Fibroblast of lung (primary cell): ENCODE measurements at regions not wholly inside any gene's neighbourhood (a gene's known extent, or its start where the extent isn't known, plus 50 kb on each side); places are given as distances from the start of the nearest gene placed in this dataset.

Experiments
- EZH2 ChIP-seq: IDR thresholded peaks from 2 replicates; pipeline ENCODE4 v1.5.1; 2012; ENCODE audit warnings: low read length, control low read depth, mild to moderate bottlenecking; ENCODE audit errors: missing control alignments
- TF ChIP-seq, protein P1 (sequence below), 2 donors: IDR thresholded peaks in 1 of 2; conservative IDR thresholded peaks in 1 of 2; 1 replicate in 1 of 2; 2 replicates in 1 of 2; pipeline ENCODE4 v1.5.1; 2011 to 2012; ENCODE audit warnings: low read length in 2 of 2, control low read depth in 1 of 2, inconsistent platforms in 1 of 2, low read depth in 1 of 2, mild to moderate bottlenecking in 1 of 2

GRCh38 chrX:138858438-138858837, 146.9 kb upstream of the FGF13 start:
- TF ChIP-seq, protein P1, sequence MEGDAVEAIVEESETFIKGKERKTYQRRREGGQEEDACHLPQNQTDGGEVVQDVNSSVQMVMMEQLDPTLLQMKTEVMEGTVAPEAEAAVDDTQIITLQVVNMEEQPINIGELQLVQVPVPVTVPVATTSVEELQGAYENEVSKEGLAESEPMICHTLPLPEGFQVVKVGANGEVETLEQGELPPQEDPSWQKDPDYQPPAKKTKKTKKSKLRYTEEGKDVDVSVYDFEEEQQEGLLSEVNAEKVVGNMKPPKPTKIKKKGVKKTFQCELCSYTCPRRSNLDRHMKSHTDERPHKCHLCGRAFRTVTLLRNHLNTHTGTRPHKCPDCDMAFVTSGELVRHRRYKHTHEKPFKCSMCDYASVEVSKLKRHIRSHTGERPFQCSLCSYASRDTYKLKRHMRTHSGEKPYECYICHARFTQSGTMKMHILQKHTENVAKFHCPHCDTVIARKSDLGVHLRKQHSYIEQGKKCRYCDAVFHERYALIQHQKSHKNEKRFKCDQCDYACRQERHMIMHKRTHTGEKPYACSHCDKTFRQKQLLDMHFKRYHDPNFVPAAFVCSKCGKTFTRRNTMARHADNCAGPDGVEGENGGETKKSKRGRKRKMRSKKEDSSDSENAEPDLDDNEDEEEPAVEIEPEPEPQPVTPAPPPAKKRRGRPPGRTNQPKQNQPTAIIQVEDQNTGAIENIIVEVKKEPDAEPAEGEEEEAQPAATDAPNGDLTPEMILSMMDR (conservative IDR thresholded peaks at IDR 0.05 in 1 of 2, IDR thresholded peaks at IDR 0.05 in 1 of 2; ENCODE audit: low read depth in 1 of 2, low read length in 2 of 2) = no peak
- no peak for TF ChIP-seq EZH2
